A673 (cell line): ENCODE measurements at regions not wholly inside any gene's neighbourhood (a gene's known extent, or its start where the extent isn't known, plus 50 kb on each side); places are given as distances from the start of the nearest gene placed in this dataset.

ENCODE experiments used
- BruUV-seq: library from RNA; stranded (reverse); fragments of 400-500 nt; replicated peaks from 2 replicates; lab custom pipeline; 2021; lab: Mats Ljungman, UMichigan
- CTCF ChIA-PET: fragments of 300-600 bp; sonication (Branson Sonifier 250); formaldehyde crosslinking; loops from one replicate; lab custom pipeline; 2022; ENCODE audit warnings: antibody characterized with exemption; lab: Charles Lee
- POLR2A ChIA-PET: fragments of 300-600 bp; sonication (Branson Sonifier 250); formaldehyde crosslinking; loops from one replicate; lab custom pipeline; 2022; ENCODE audit warnings: antibody characterized with exemption; ENCODE audit not compliant: low non-redundant PET; lab: Charles Lee
- DNase-seq: peaks from one replicate; pipeline ENCODE4 v3.0.0-alpha.2; 2015; ENCODE audit warnings: low spot score
- H3K27ac ChIP-seq: fragments of 200-600 bp; sonication (generic); 2 replicates; pipeline ENCODE4 v1.5.1; 2016; ENCODE audit warnings: mixed run types, low read depth, mild to moderate bottlenecking, mixed read lengths, antibody characterized with exemption, low read length; ENCODE audit not compliant: poor library complexity, severe bottlenecking
- H3K27me3 ChIP-seq: fragments of 200-600 bp; sonication (generic); replicated peaks from 2 replicates; pipeline ENCODE4 v1.6.1; 2017; ENCODE audit warnings: mixed run types, low read depth, mild to moderate bottlenecking, mixed read lengths, antibody characterized with exemption, low read length; ENCODE audit not compliant: insufficient read depth, poor library complexity
- H3K36me3 ChIP-seq: fragments of 200-600 bp; sonication (generic); 2 replicates; pipeline ENCODE4 v1.6.1; 2016; ENCODE audit warnings: mixed run types, mild to moderate bottlenecking, mixed read lengths, antibody characterized with exemption, low read length; ENCODE audit not compliant: insufficient read depth, poor library complexity, severe bottlenecking
- H3K4me1 ChIP-seq: fragments of 200-600 bp; sonication (generic); 2 replicates; pipeline ENCODE4 v1.6.1; 2017; ENCODE audit warnings: mixed run types, mild to moderate bottlenecking, mixed read lengths, antibody characterized with exemption, low read length; ENCODE audit not compliant: insufficient read depth, poor library complexity, severe bottlenecking
- H3K4me3 ChIP-seq: fragments of 200-600 bp; sonication (generic); 2 replicates; pipeline ENCODE4 v1.5.1; 2016; ENCODE audit warnings: low read depth, mixed run types, mild to moderate bottlenecking, mixed read lengths, low read length; ENCODE audit not compliant: poor library complexity, severe bottlenecking
- H3K9me3 ChIP-seq: fragments of 200-600 bp; sonication (generic); 2 replicates; pipeline ENCODE4 v1.6.1; 2016; ENCODE audit warnings: mixed run types, low read depth, mild to moderate bottlenecking, mixed read lengths, antibody characterized with exemption, low read length; ENCODE audit not compliant: poor library complexity, severe bottlenecking
- CTCF ChIP-seq: fragments of 300-800, 200-600 bp; sonication (generic); conservative IDR thresholded peaks from 2 replicates; pipeline ENCODE4 v1.5.1; 2017; ENCODE audit warnings: low read depth, mild to moderate bottlenecking, antibody characterized with exemption, low read length, moderate library complexity, mixed read lengths
- EZH2 ChIP-seq: fragments of 200-600 bp; sonication (generic); IDR thresholded peaks from 2 replicates; pipeline ENCODE4 v1.6.1; 2017; ENCODE audit warnings: borderline replicate concordance, low read depth, mild to moderate bottlenecking, mixed read lengths, antibody characterized with exemption, low read length; ENCODE audit not compliant: poor library complexity, severe bottlenecking
- intact Hi-C: fragments of 100-400 bp; cut with micrococcal nuclease; formaldehyde crosslinking; loops from one replicate; pipeline ENCODE4 v1.10.0; 2022; ENCODE audit not compliant: unreplicated experiment

- Histone ChIP-seq H3K27me3 (no peaks in the 10 kb centered on the region), H3K4me1 (no peaks in the 10 kb centered on the region), H3K36me3 (no peaks in the 10 kb centered on the region), H3K4me3 (no peak overlapping the region), H3K27ac (no peak overlapping the region), H3K9me3 (peaks cover 4% of the 10 kb centered on the region)
- TF ChIP-seq CTCF: no peak
- no peak for TF ChIP-seq EZH2
- ChIA-PET POLR2A (no interaction called here), CTCF (no interaction called here)
- no TSS peak for BruUV-seq
- DNase-seq: no peak
- intact Hi-C loops: no loop called here
Measured at GRCh38 chr5:19189176-19189575, 798.8 kb downstream of the CDH18 start.

GRCh38 chr5:19193631-19194030 lies 794.4 kb downstream of the CDH18 start:
- CTCF ChIA-PET: no interaction called here
- Histone ChIP-seq H3K9me3 (no peaks in the 10 kb centered on the region), H3K27me3 (no peaks in the 10 kb centered on the region), H3K27ac (no peak overlapping the region), H3K4me3 (no peak overlapping the region), H3K36me3 (no peaks in the 10 kb centered on the region), H3K4me1 (no peaks in the 10 kb centered on the region)
- intact Hi-C loops: no loop called here
- no TSS peak for BruUV-seq
- TF ChIP-seq CTCF (no peak), EZH2 (no peak)
- DNase-seq: no peak
- POLR2A ChIA-PET: no interaction called here

- Histone ChIP-seq H3K9me3 (no peaks in the 10 kb centered on the region), H3K27me3 (no peaks in the 10 kb centered on the region), H3K4me1 (no peaks in the 10 kb centered on the region), H3K4me3 (no peak overlapping the region), H3K27ac (no peak overlapping the region), H3K36me3 (no peaks in the 10 kb centered on the region)
- DNase-seq: no peak
- POLR2A ChIA-PET: no interaction called here
- CTCF ChIA-PET: no interaction called here
- no TSS peak for BruUV-seq
- intact Hi-C loops: no loop called here
- no peak for TF ChIP-seq CTCF
- TF ChIP-seq EZH2: no peak
Measured at GRCh38 chr5:19196631-19197030, 791.4 kb downstream of the CDH18 start.
